HG03558 (cell line): ENCODE measurements at regions not wholly inside any gene's neighbourhood (a gene's known extent, or its start where the extent isn't known, plus 50 kb on each side); places are given as distances from the start of the nearest gene placed in this dataset.

Experiments used
- ATAC-seq: cut with Tn5 transposase; IDR thresholded peaks from one replicate; pipeline ENCODE4 v1.9.1; 2021; ENCODE audit warnings: moderate number of reproducible peaks; ENCODE audit not compliant: unreplicated experiment; ENCODE audit errors: extremely low read depth

- ATAC-seq, result no peak
These were observed 1050.7 kb downstream of the TLE4 start for GRCh38 chr9:80622508-80622907.

- no peak for ATAC-seq
These were observed 1047.6 kb downstream of the TLE4 start for GRCh38 chr9:80619356-80619755.

- no peak for ATAC-seq
These were observed 1044.2 kb downstream of the TLE4 start for GRCh38 chr9:80615964-80616363.

GRCh38 chr9:80605793-80606192 lies 1034.0 kb downstream of the TLE4 start:
- no peak for ATAC-seq

- ATAC-seq, result no peak
These were observed 1033.4 kb downstream of the TLE4 start for GRCh38 chr9:80605129-80605528.

- ATAC-seq, result no peak
These were observed 1030.5 kb downstream of the TLE4 start for GRCh38 chr9:80602291-80602690.

GRCh38 chr9:80596579-80596978 lies 1024.8 kb downstream of the TLE4 start:
- ATAC-seq, result no peak

GRCh38 chr9:80595192-80595591 lies 1023.4 kb downstream of the TLE4 start:
- no peak for ATAC-seq

- no peak for ATAC-seq
These were observed 1020.6 kb downstream of the TLE4 start for GRCh38 chr9:80592413-80592812.

GRCh38 chr9:80586786-80587330 lies 1015.1 kb downstream of the TLE4 start:
- no peak for ATAC-seq

- ATAC-seq, result no peak
These were observed 1000.2 kb downstream of the TLE4 start for GRCh38 chr9:80571953-80572352.

- ATAC-seq, result no peak
These were observed 997.5 kb downstream of the TLE4 start for GRCh38 chr9:80569236-80569635.

- no peak for ATAC-seq
These were observed 989.8 kb downstream of the TLE4 start for GRCh38 chr9:80561526-80561925.

GRCh38 chr9:80560976-80561375 lies 989.2 kb downstream of the TLE4 start:
- no peak for ATAC-seq

GRCh38 chr9:80557256-80557655 lies 985.5 kb downstream of the TLE4 start:
- no peak for ATAC-seq

- ATAC-seq, result no peak
These were observed 984.9 kb downstream of the TLE4 start for GRCh38 chr9:80556631-80557030.

GRCh38 chr9:80555782-80556325 lies 984.1 kb downstream of the TLE4 start:
- no peak for ATAC-seq

- ATAC-seq, result no peak
These were observed 983.1 kb downstream of the TLE4 start for GRCh38 chr9:80554856-80555255.

GRCh38 chr9:80554301-80554700 lies 982.5 kb downstream of the TLE4 start:
- ATAC-seq, result no peak

GRCh38 chr9:80552931-80553330 lies 981.2 kb downstream of the TLE4 start:
- ATAC-seq, result no peak

GRCh38 chr9:80550181-80550580 lies 978.4 kb downstream of the TLE4 start:
- no peak for ATAC-seq

- ATAC-seq, result no peak
These were observed 975.8 kb downstream of the TLE4 start for GRCh38 chr9:80547613-80548012.

GRCh38 chr9:80540387-80540786 lies 968.6 kb downstream of the TLE4 start:
- ATAC-seq, result no peak
